Hepatocyte (in vitro differentiated cells): ENCODE measurements at regions not wholly inside any gene's neighbourhood (a gene's known extent, or its start where the extent isn't known, plus 50 kb on each side); places are given as distances from the start of the nearest gene placed in this dataset.

ENCODE experiments used
- EZH2 ChIP-seq: fragments of 200-600 bp; sonication (generic); IDR thresholded peaks from 2 replicates; pipeline ENCODE4 v1.6.1; 2016; ENCODE audit warnings: antibody characterized with exemption, mild to moderate bottlenecking, borderline replicate concordance
- EZH2phosphoT487 ChIP-seq: fragments of 200-600 bp; sonication (generic); IDR thresholded peaks from one replicate; pipeline ENCODE4 v1.6.1; 2018; ENCODE audit warnings: antibody characterized with exemption, mild to moderate bottlenecking, low read depth, moderate library complexity; ENCODE audit not compliant: unreplicated experiment, severe bottlenecking
- TF ChIP-seq, protein P1 (sequence below): fragments of 200-600 bp; sonication (generic); IDR thresholded peaks from 2 replicates; pipeline ENCODE4 v1.5.1; 2016; ENCODE audit warnings: antibody characterized with exemption, mild to moderate bottlenecking; ENCODE audit not compliant: poor library complexity

DNA sequence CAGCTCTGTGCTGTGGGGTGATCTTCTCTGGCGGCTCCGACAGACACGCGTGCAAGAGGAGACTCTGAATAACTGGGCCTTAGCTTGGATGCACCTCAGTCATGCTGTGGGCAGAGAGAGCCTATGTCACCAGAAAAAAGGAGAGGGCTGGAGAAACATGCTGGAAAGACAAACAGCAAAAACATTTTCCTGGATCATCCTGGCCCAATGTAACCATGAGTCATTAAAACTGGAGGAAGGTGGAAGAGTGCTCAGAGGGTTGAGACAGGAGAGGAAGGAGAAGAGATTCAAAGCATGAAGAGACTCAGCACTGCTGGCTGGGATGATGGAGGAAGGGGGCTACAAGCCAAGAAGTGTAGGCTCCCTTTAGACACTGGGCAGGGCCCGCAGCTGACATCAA, 292.0 kb downstream of the CDH26 start:
- TF ChIP-seq, protein P1, sequence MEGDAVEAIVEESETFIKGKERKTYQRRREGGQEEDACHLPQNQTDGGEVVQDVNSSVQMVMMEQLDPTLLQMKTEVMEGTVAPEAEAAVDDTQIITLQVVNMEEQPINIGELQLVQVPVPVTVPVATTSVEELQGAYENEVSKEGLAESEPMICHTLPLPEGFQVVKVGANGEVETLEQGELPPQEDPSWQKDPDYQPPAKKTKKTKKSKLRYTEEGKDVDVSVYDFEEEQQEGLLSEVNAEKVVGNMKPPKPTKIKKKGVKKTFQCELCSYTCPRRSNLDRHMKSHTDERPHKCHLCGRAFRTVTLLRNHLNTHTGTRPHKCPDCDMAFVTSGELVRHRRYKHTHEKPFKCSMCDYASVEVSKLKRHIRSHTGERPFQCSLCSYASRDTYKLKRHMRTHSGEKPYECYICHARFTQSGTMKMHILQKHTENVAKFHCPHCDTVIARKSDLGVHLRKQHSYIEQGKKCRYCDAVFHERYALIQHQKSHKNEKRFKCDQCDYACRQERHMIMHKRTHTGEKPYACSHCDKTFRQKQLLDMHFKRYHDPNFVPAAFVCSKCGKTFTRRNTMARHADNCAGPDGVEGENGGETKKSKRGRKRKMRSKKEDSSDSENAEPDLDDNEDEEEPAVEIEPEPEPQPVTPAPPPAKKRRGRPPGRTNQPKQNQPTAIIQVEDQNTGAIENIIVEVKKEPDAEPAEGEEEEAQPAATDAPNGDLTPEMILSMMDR, result no peak
- TF ChIP-seq EZH2phosphoT487 (no peak), EZH2 (no peak)
